Endothelial cell of umbilical vein (primary cell): ENCODE measurements at regions not wholly inside any gene's neighbourhood (a gene's known extent, or its start where the extent isn't known, plus 50 kb on each side); places are given as distances from the start of the nearest gene placed in this dataset.

Experiments
- EZH2 ChIP-seq: IDR thresholded peaks from 2 replicates; pipeline ENCODE4 v1.6.1; 2012; ENCODE audit warnings: borderline replicate concordance, low read depth, mild to moderate bottlenecking, moderate library complexity, low read length, inconsistent platforms; ENCODE audit not compliant: severe bottlenecking
- POLR2A ChIP-seq: IDR thresholded peaks from 2 replicates; pipeline ENCODE4 v1.6.1; 2012; ENCODE audit warnings: low read depth, mild to moderate bottlenecking, control low read depth, low read length
- POLR2AphosphoS5 ChIP-seq: IDR thresholded peaks from 2 replicates; pipeline ENCODE4 v1.6.1; 2012; ENCODE audit warnings: low read depth, mild to moderate bottlenecking, control low read depth, low read length, moderate library complexity; ENCODE audit not compliant: insufficient read depth
- TF ChIP-seq, protein P1 (sequence below), 2 donors: IDR thresholded peaks; 1 replicate in 1 of 2; 2 replicates in 1 of 2; pipeline ENCODE4 v1.5.1; 2011; ENCODE audit warnings: low read length in 2 of 2, mild to moderate bottlenecking in 2 of 2, moderate library complexity in 2 of 2, control low read depth in 1 of 2, inconsistent platforms in 1 of 2, low read depth in 1 of 2; ENCODE audit not compliant: insufficient read depth in 1 of 2; ENCODE audit errors: extremely low read depth in 1 of 2

DNA sequence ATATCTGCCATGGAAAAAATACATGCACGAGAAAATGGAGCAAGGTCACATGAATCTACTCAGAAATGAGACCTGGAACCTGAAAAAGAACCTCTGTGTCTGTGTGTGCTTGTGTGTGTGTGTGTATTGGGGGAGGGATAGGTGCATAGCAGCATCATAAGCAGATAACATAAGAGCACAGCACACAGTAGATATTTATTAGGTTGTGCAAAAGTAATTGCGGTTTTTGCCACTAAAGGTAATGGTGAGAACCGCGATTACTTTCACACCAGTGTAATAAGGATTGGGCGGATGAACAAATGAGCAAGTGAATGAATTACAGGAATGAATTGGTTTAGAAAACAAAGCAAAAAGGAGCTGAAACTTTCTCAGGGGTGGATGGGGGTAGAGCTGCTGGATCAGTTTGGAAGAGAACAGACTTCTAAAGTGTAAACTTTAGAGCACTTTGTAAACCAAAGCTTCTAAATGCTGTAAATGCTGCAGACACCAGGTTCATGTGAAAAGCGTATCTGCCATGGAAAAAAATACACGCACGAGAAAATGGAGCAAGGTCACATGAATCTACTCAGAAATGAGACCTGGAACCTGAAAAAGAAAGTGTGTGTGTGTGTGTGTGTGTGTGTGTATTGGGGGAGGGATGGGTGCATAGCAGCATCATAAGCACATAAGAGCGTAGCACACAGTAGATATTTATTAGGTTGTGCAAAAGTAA is 156.9 kb downstream of the TOMM20 start:
- no peak for TF ChIP-seq POLR2A
- no peak for TF ChIP-seq EZH2
- TF ChIP-seq POLR2AphosphoS5, result no peak
- TF ChIP-seq, protein P1, sequence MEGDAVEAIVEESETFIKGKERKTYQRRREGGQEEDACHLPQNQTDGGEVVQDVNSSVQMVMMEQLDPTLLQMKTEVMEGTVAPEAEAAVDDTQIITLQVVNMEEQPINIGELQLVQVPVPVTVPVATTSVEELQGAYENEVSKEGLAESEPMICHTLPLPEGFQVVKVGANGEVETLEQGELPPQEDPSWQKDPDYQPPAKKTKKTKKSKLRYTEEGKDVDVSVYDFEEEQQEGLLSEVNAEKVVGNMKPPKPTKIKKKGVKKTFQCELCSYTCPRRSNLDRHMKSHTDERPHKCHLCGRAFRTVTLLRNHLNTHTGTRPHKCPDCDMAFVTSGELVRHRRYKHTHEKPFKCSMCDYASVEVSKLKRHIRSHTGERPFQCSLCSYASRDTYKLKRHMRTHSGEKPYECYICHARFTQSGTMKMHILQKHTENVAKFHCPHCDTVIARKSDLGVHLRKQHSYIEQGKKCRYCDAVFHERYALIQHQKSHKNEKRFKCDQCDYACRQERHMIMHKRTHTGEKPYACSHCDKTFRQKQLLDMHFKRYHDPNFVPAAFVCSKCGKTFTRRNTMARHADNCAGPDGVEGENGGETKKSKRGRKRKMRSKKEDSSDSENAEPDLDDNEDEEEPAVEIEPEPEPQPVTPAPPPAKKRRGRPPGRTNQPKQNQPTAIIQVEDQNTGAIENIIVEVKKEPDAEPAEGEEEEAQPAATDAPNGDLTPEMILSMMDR (IDR thresholded peaks at IDR 0.05; ENCODE audit: extremely low read depth in 1 of 2, insufficient read depth in 1 of 2, low read depth in 1 of 2, low read length in 2 of 2), result no peak
